A549 (cell line): ENCODE measurements at regions not wholly inside any gene's neighbourhood (a gene's known extent, or its start where the extent isn't known, plus 50 kb on each side); places are given as distances from the start of the nearest gene placed in this dataset.

ENCODE experiments used
- ATAC-seq, 2 experiments: fragments of 200-7000 bp in 1 of 2; fragments of >200 bp in 1 of 2; cut with Nextera tagmentation in 1 of 2; cut with Tn5 transposase in 1 of 2; 3 replicates each; pipeline versions ENCODE4 v1.8.0 to v1.9.1; 2018 to 2020; ENCODE audit warnings: mild to moderate bottlenecking in 1 of 2, moderate library complexity in 1 of 2
- CTCF ChIA-PET: fragments of 300-600 bp; sonication (Branson Sonifier 250); formaldehyde crosslinking; extraction: SDS; loops from one replicate; lab custom pipeline; 2021; ENCODE audit warnings: antibody characterized with exemption, inconsistent platforms; lab: Yijun Ruan, JAX
- POLR2A ChIA-PET: fragments of 350-600 bp; formaldehyde crosslinking; extraction: SDS; loops from one replicate; lab custom pipeline; 2021; ENCODE audit warnings: antibody characterized with exemption, inconsistent platforms; lab: Yijun Ruan, JAX
- DNase-seq, 2 experiments: peaks; one replicate each; pipeline versions ENCODE4 v3.0.0 to v3.0.0-alpha.2; 2011 to 2016; ENCODE audit warnings: low read depth in 1 of 2, low spot score in 1 of 2
- FAIRE-seq: peaks from 2 replicates; lab custom pipeline; 2011; peaks lifted over from hg19 to GRCh38; lab: Jason Lieb, UNC
- H3K27ac ChIP-seq, 2 experiments: fragments of >200 bp; sonication (Bioruptor Twin); formaldehyde crosslinking; 3 replicates each; pipeline ENCODE4 v1.5.1; 2016 to 2017
- H3K4me1 ChIP-seq: fragments of >200 bp; sonication (Bioruptor Twin); formaldehyde crosslinking; 3 replicates; pipeline ENCODE4 v1.6.1; 2016
- H3K4me2 ChIP-seq: fragments of >200 bp; sonication (Bioruptor Twin); formaldehyde crosslinking; 3 replicates; pipeline ENCODE4 v1.6.1; 2016
- H3K4me3 ChIP-seq: fragments of >200 bp; sonication (Bioruptor Twin); formaldehyde crosslinking; 3 replicates; pipeline ENCODE4 v1.5.1; 2016
- H3K9me3 ChIP-seq: fragments of >200 bp; sonication (Bioruptor Twin); formaldehyde crosslinking; 3 replicates; pipeline ENCODE4 v1.6.1; 2016
- ATOH8 ChIP-seq: fragments of 250-450 bp; sonication (Bioruptor Pico); IDR thresholded peaks from 2 replicates; pipeline ENCODE4 v1.5.0; 2020; ENCODE audit warnings: low read depth, mild to moderate bottlenecking, moderate library complexity
- CEBPB ChIP-seq, 2 experiments: fragments of >200 bp in 1 of 2; sonication (Bioruptor Twin) in 1 of 2; formaldehyde crosslinking in 1 of 2; IDR thresholded peaks; 2 replicates each; pipeline ENCODE4 v1.6.1; 2012 to 2016
- CHD4 ChIP-seq: fragments of 200-600 bp; sonication (generic); IDR thresholded peaks from 2 replicates; pipeline ENCODE4 v1.6.1; 2016; ENCODE audit warnings: antibody characterized with exemption, mild to moderate bottlenecking, borderline replicate concordance
- CTCF ChIP-seq: fragments of >200 bp; sonication (Bioruptor Twin); formaldehyde crosslinking; IDR thresholded peaks from 3 replicates; pipeline ENCODE4 v1.5.1; 2016
- EHF ChIP-seq: fragments of 250-450 bp; sonication (Bioruptor Pico); IDR thresholded peaks from 2 replicates; pipeline ENCODE4 v1.5.0; 2020; ENCODE audit warnings: mild to moderate bottlenecking
- EHMT2 ChIP-seq: fragments of 200-600 bp; sonication (generic); IDR thresholded peaks from 2 replicates; pipeline ENCODE4 v1.6.1; 2016; ENCODE audit warnings: antibody characterized with exemption, low read depth, mild to moderate bottlenecking, moderate library complexity
- EP300 ChIP-seq, 2 experiments: fragments of >200 bp; sonication (Bioruptor Twin); formaldehyde crosslinking; IDR thresholded peaks; 2 replicates in 1 of 2; 3 replicates in 1 of 2; pipeline ENCODE4 v1.6.1; 2016 to 2017
- ESRRA ChIP-seq: fragments of 150-350 bp; IDR thresholded peaks from 2 replicates; pipeline ENCODE4 v1.6.1; 2014; ENCODE audit warnings: mild to moderate bottlenecking, low read length, borderline replicate concordance
- FOSL2 ChIP-seq, 2 experiments: fragments of 450-650 bp in 1 of 2; fragments of >200 bp in 1 of 2; sonication (Bioruptor Twin) in 1 of 2; formaldehyde crosslinking; IDR thresholded peaks; 2 replicates each; pipeline versions ENCODE4 v1.5.0 to v1.6.1; 2016 to 2020; ENCODE audit warnings: mild to moderate bottlenecking in 1 of 2, moderate library complexity in 1 of 2
- FOXS1 ChIP-seq: fragments of 250-450 bp; sonication (Bioruptor Pico); IDR thresholded peaks from 2 replicates; pipeline ENCODE4 v1.5.0; 2020; ENCODE audit warnings: mild to moderate bottlenecking, moderate library complexity
- GATA3 ChIP-seq: IDR thresholded peaks from 2 replicates; pipeline ENCODE4 v1.6.1; 2012; ENCODE audit warnings: borderline replicate concordance
- HDAC2 ChIP-seq: fragments of 200-600 bp; sonication (generic); IDR thresholded peaks from 2 replicates; pipeline ENCODE4 v1.6.1; 2016
- HES2 ChIP-seq: fragments of >200 bp; sonication (Bioruptor Twin); formaldehyde crosslinking; IDR thresholded peaks from 2 replicates; pipeline ENCODE4 v1.6.1; 2016
- HOXB13 ChIP-seq: fragments of 250-450 bp; sonication (Bioruptor Pico); IDR thresholded peaks from 2 replicates; pipeline ENCODE4 v1.5.0; 2020; ENCODE audit warnings: low read depth, mild to moderate bottlenecking, moderate library complexity
- JUN ChIP-seq, 2 experiments: fragments of >200 bp; sonication (Bioruptor Twin); formaldehyde crosslinking; IDR thresholded peaks; 2 replicates in 1 of 2; 3 replicates in 1 of 2; pipeline ENCODE4 v1.6.1; 2016 to 2017
- MAFK ChIP-seq: fragments of 450-650 bp; IDR thresholded peaks from 2 replicates; pipeline ENCODE4 v1.6.1; 2014; ENCODE audit not compliant: partially characterized antibody
- MAX ChIP-seq: IDR thresholded peaks from 2 replicates; pipeline ENCODE4 v1.6.1; 2012
- MYC ChIP-seq: IDR thresholded peaks from 2 replicates; pipeline ENCODE4 v1.6.1; 2012; ENCODE audit warnings: mild to moderate bottlenecking, inconsistent platforms, low read length, improper control_type of control experiment, borderline replicate concordance
- NFE2L2 ChIP-seq: fragments of 150-350 bp; conservative IDR thresholded peaks from 2 replicates; pipeline ENCODE4 v1.6.1; 2014; ENCODE audit warnings: low read length
- NR3C1 ChIP-seq: fragments of >200 bp; sonication (Bioruptor Twin); formaldehyde crosslinking; IDR thresholded peaks from 3 replicates; pipeline ENCODE4 v1.6.1; 2017
- RAD21 ChIP-seq, 2 experiments: fragments of >200 bp in 1 of 2; sonication (Bioruptor Twin) in 1 of 2; formaldehyde crosslinking in 1 of 2; IDR thresholded peaks in 1 of 2; conservative IDR thresholded peaks in 1 of 2; 2 replicates in 1 of 2; 3 replicates in 1 of 2; pipeline ENCODE4 v1.6.1; 2012 to 2018; ENCODE audit warnings: inconsistent platforms in 1 of 2
- RCOR1 ChIP-seq: fragments of 150-350 bp; IDR thresholded peaks from 2 replicates; pipeline ENCODE4 v1.6.1; 2014; ENCODE audit warnings: antibody characterized with exemption, low read length, low read depth
- REST ChIP-seq: fragments of 200-600 bp; sonication (generic); IDR thresholded peaks from 2 replicates; pipeline ENCODE4 v1.6.1; 2016; ENCODE audit warnings: antibody characterized with exemption, mild to moderate bottlenecking, moderate library complexity
- RFX5 ChIP-seq: fragments of 450-650 bp; IDR thresholded peaks from 2 replicates; pipeline ENCODE4 v1.7.1; 2014; ENCODE audit warnings: antibody characterized with exemption, mild to moderate bottlenecking, moderate library complexity
- SMC3 ChIP-seq: fragments of >200 bp; sonication (Bioruptor Twin); formaldehyde crosslinking; IDR thresholded peaks from 3 replicates; pipeline ENCODE4 v1.6.1; 2018; ENCODE audit warnings: inconsistent platforms
- TFCP2L1 ChIP-seq: fragments of 250-450 bp; sonication (Bioruptor Pico); IDR thresholded peaks from 2 replicates; pipeline ENCODE4 v1.5.0; 2021; ENCODE audit warnings: mild to moderate bottlenecking
- ZNF302 ChIP-seq: fragments of 250-450 bp; sonication (Bioruptor Pico); IDR thresholded peaks from 2 replicates; pipeline ENCODE4 v1.9.0; 2021; ENCODE audit warnings: inconsistent platforms, mild to moderate bottlenecking, moderate library complexity
- ZSCAN20 ChIP-seq: fragments of 250-450 bp; sonication (Bioruptor Pico); IDR thresholded peaks from 2 replicates; pipeline ENCODE4 v1.8.0; 2022; ENCODE audit warnings: mild to moderate bottlenecking, moderate library complexity
- WGBS: methylation state at CpG from one replicate; pipeline ENCODE4 v1.1.6; 2017; ENCODE audit errors: missing lambda C conversion rate; 5-methylcytosine and 5-hydroxymethylcytosine counted together

- FAIRE-seq = no peak
- H3K4me1 ChIP-seq = no peaks in the 10 kb centered on the region
- no peak overlapping the region for H3K4me2 ChIP-seq
- ATAC-seq = no peak
- CTCF ChIA-PET = interaction anchor here (1.1 kb wide), 1 partner anchor 17 kb away, joined by 3 read pairs; no protein-coding TSS in a partner anchor
- WGBS = 0% methylated on average over 2 of the region's 2 CpGs
- H3K9me3 ChIP-seq = no peaks in the 10 kb centered on the region
- TF ChIP-seq RFX5 (no peak), EHF (CRISPR knock-in tag) (no peak), HDAC2 (no peak), CEBPB (IDR thresholded peaks at IDR 0.05) (no peak), FOXS1 (CRISPR knock-in tag) (no peak), NFE2L2 (no peak), NR3C1 (no peak), SMC3 (no peak), JUN (IDR thresholded peaks at IDR 0.05) (no peak), MAX (no peak), GATA3 (no peak), FOSL2 (IDR thresholded peaks at IDR 0.05) (no peak), FOSL2 (CRISPR knock-in tag; IDR thresholded peaks at IDR 0.05) (no peak), ATOH8 (CRISPR knock-in tag) (no peak), RAD21 (conservative IDR thresholded peaks at IDR 0.05 in 1 of 2, IDR thresholded peaks at IDR 0.05 in 1 of 2) (no peak), REST (no peak), RCOR1 (no peak)
- H3K27ac ChIP-seq = no peak overlapping the region
- H3K4me3 ChIP-seq = no peak overlapping the region
- POLR2A ChIA-PET = no interaction called here
- DNase-seq = no peak
Observed at GRCh38 chr20:16115911-16116552, 457.2 kb downstream of the KIF16B start.

- 21% methylated on average over 2 of the region's 2 CpGs for WGBS
Observed at GRCh38 chr20:16113736-16114135, 459.5 kb downstream of the KIF16B start.

More at GRCh38 chr20:16113736-16114135, 459.5 kb downstream of the KIF16B start:
- H3K27ac ChIP-seq = no peak overlapping the region
- POLR2A ChIA-PET = no interaction called here
- no peaks in the 10 kb centered on the region for H3K4me1 ChIP-seq
- ATAC-seq (no peak), DNase-seq (no peak), FAIRE-seq (no peak)
- CTCF ChIA-PET = no interaction called here
- no peak for TF ChIP-seq HES2
- TF ChIP-seq CTCF = no peak
- TF ChIP-seq ESRRA = no peak
- TF ChIP-seq JUN (IDR thresholded peaks at IDR 0.05) = no peak
- no peak for TF ChIP-seq MYC
- no peak for TF ChIP-seq ZSCAN20 (CRISPR knock-in tag)
- no peak for TF ChIP-seq MAFK
- TF ChIP-seq EP300 (IDR thresholded peaks at IDR 0.05) = no peak
- no peak for TF ChIP-seq ZNF302 (CRISPR knock-in tag)
- TF ChIP-seq TFCP2L1 (CRISPR knock-in tag) = no peak
- TF ChIP-seq MAX = no peak
- no peak for TF ChIP-seq NR3C1
- no peak for TF ChIP-seq CHD4
- no peak for TF ChIP-seq EHMT2
- no peak for TF ChIP-seq HOXB13 (CRISPR knock-in tag)
- TF ChIP-seq CEBPB (IDR thresholded peaks at IDR 0.05) = no peak
- no peaks in the 10 kb centered on the region for H3K9me3 ChIP-seq
- no peak overlapping the region for H3K4me3 ChIP-seq
- no peak overlapping the region for H3K4me2 ChIP-seq
